ENCODE measurements at regions not wholly inside any gene's neighbourhood (a gene's known extent, or its start where the extent isn't known, plus 50 kb on each side); places are given as distances from the start of the nearest gene placed in this dataset.

DNA sequence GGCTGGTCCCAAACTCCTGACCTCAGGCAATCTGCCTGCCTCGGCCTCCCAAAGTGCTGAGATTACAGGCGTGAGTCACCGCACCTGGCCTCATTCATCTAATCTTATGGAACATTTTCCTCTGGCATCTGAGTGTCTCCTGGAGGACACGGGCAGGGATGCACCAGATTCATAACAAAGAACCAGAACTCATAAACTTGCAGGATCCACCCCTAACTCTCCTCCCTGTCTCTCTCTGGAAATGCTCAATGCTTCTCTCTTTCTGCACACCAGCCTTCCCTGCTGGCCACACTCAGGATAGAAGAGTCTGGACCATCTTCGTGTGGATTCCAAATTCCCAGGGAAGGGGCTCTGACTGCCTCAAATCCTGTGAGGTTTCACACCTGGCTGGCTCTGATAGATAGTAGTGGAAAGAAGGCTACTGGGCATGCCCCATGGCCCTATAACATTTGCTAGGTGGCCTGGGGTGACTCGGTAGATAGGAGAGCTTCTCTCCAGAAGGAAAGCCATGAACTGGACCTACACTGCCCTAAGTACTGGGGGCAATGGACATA, 483.2 kb upstream of the GYPC start:
- TF ChIP-seq, protein P1, sequence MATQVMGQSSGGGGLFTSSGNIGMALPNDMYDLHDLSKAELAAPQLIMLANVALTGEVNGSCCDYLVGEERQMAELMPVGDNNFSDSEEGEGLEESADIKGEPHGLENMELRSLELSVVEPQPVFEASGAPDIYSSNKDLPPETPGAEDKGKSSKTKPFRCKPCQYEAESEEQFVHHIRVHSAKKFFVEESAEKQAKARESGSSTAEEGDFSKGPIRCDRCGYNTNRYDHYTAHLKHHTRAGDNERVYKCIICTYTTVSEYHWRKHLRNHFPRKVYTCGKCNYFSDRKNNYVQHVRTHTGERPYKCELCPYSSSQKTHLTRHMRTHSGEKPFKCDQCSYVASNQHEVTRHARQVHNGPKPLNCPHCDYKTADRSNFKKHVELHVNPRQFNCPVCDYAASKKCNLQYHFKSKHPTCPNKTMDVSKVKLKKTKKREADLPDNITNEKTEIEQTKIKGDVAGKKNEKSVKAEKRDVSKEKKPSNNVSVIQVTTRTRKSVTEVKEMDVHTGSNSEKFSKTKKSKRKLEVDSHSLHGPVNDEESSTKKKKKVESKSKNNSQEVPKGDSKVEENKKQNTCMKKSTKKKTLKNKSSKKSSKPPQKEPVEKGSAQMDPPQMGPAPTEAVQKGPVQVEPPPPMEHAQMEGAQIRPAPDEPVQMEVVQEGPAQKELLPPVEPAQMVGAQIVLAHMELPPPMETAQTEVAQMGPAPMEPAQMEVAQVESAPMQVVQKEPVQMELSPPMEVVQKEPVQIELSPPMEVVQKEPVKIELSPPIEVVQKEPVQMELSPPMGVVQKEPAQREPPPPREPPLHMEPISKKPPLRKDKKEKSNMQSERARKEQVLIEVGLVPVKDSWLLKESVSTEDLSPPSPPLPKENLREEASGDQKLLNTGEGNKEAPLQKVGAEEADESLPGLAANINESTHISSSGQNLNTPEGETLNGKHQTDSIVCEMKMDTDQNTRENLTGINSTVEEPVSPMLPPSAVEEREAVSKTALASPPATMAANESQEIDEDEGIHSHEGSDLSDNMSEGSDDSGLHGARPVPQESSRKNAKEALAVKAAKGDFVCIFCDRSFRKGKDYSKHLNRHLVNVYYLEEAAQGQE (IDR thresholded peaks at IDR 0.05; ENCODE audit: borderline replicate concordance in 1 of 2, low read depth in 1 of 2, low read length in 2 of 2): no peak
- TF ChIP-seq, protein P2, sequence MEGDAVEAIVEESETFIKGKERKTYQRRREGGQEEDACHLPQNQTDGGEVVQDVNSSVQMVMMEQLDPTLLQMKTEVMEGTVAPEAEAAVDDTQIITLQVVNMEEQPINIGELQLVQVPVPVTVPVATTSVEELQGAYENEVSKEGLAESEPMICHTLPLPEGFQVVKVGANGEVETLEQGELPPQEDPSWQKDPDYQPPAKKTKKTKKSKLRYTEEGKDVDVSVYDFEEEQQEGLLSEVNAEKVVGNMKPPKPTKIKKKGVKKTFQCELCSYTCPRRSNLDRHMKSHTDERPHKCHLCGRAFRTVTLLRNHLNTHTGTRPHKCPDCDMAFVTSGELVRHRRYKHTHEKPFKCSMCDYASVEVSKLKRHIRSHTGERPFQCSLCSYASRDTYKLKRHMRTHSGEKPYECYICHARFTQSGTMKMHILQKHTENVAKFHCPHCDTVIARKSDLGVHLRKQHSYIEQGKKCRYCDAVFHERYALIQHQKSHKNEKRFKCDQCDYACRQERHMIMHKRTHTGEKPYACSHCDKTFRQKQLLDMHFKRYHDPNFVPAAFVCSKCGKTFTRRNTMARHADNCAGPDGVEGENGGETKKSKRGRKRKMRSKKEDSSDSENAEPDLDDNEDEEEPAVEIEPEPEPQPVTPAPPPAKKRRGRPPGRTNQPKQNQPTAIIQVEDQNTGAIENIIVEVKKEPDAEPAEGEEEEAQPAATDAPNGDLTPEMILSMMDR (CRISPR knock-in tag; IDR thresholded peaks at IDR 0.05): no peak
- TF ChIP-seq JUND (CRISPR knock-in tag; IDR thresholded peaks at IDR 0.05) (no peak), NR1H2 (CRISPR knock-in tag; IDR thresholded peaks at IDR 0.05; ENCODE audit: borderline replicate concordance, low read depth) (no peak), TEAD2 (CRISPR knock-in tag; IDR thresholded peaks at IDR 0.05) (no peak), ZNF263 (CRISPR knock-in tag; IDR thresholded peaks at IDR 0.05) (no peak), HOXA7 (CRISPR knock-in tag; IDR thresholded peaks at IDR 0.05) (no peak), SMARCE1 (IDR thresholded peaks at IDR 0.05; ENCODE audit: borderline replicate concordance) (no peak), POLR2A (IDR thresholded peaks at IDR 0.05; ENCODE audit: insufficient read depth in 1 of 2, low read depth in 2 of 2, low read length in 2 of 2) (no peak), JUN (CRISPR knock-in tag; IDR thresholded peaks at IDR 0.05) (no peak), NCOA1 (CRISPR knock-in tag; IDR thresholded peaks at IDR 0.05) (no peak)
- TF ChIP-seq, protein P3, sequence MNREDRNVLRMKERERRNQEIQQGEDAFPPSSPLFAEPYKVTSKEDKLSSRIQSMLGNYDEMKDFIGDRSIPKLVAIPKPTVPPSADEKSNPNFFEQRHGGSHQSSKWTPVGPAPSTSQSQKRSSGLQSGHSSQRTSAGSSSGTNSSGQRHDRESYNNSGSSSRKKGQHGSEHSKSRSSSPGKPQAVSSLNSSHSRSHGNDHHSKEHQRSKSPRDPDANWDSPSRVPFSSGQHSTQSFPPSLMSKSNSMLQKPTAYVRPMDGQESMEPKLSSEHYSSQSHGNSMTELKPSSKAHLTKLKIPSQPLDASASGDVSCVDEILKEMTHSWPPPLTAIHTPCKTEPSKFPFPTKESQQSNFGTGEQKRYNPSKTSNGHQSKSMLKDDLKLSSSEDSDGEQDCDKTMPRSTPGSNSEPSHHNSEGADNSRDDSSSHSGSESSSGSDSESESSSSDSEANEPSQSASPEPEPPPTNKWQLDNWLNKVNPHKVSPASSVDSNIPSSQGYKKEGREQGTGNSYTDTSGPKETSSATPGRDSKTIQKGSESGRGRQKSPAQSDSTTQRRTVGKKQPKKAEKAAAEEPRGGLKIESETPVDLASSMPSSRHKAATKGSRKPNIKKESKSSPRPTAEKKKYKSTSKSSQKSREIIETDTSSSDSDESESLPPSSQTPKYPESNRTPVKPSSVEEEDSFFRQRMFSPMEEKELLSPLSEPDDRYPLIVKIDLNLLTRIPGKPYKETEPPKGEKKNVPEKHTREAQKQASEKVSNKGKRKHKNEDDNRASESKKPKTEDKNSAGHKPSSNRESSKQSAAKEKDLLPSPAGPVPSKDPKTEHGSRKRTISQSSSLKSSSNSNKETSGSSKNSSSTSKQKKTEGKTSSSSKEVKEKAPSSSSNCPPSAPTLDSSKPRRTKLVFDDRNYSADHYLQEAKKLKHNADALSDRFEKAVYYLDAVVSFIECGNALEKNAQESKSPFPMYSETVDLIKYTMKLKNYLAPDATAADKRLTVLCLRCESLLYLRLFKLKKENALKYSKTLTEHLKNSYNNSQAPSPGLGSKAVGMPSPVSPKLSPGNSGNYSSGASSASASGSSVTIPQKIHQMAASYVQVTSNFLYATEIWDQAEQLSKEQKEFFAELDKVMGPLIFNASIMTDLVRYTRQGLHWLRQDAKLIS (CRISPR knock-in tag; IDR thresholded peaks at IDR 0.05): no peak
- TF ChIP-seq, protein P4, sequence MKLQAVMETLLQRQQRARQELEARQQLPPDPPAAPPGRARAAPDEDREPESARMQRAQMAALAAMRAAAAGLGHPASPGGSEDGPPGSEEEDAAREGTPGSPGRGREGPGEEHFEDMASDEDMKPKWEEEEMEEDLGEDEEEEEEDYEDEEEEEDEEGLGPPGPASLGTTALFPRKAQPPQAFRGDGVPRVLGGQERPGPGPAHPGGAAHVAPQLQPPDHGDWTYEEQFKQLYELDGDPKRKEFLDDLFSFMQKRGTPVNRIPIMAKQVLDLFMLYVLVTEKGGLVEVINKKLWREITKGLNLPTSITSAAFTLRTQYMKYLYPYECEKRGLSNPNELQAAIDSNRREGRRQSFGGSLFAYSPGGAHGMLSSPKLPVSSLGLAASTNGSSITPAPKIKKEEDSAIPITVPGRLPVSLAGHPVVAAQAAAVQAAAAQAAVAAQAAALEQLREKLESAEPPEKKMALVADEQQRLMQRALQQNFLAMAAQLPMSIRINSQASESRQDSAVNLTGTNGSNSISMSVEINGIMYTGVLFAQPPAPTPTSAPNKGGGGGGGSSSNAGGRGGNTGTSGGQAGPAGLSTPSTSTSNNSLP (IDR thresholded peaks at IDR 0.05; ENCODE audit: low read depth, low read length): no peak

Data from HepG2 (cell line).